Liver (tissue), 7 donors: ENCODE measurements at regions not wholly inside any gene's neighbourhood (a gene's known extent, or its start where the extent isn't known, plus 50 kb on each side); places are given as distances from the start of the nearest gene placed in this dataset.

Source experiments
- DNase-seq: peaks from one replicate; pipeline ENCODE4 v3.0.0-alpha.2; 2017; ENCODE audit warnings: low spot score
- H3K27ac ChIP-seq, 2 donors: one replicate each; pipeline ENCODE4 v1.7.0; 2013; ENCODE audit warnings: inconsistent platforms in 2 of 2, low read length in 2 of 2, control low read depth in 1 of 2, low read depth in 1 of 2, mild to moderate bottlenecking in 1 of 2
- H3K27me3 ChIP-seq, 4 donors: one replicate each; pipeline versions ENCODE4 v1.6.1 to v1.7.0; 2013; ENCODE audit warnings: low read length in 3 of 4, inconsistent platforms in 1 of 4, mild to moderate bottlenecking in 1 of 4, moderate library complexity in 1 of 4; ENCODE audit not compliant: control insufficient read depth in 4 of 4, insufficient read depth in 4 of 4
- H3K36me3 ChIP-seq, 4 donors: one replicate each; pipeline versions ENCODE4 v1.6.1 to v1.7.0; 2013; ENCODE audit warnings: low read length in 3 of 4, mild to moderate bottlenecking in 3 of 4, low read depth in 1 of 4, moderate library complexity in 1 of 4; ENCODE audit not compliant: control insufficient read depth in 4 of 4, insufficient read depth in 3 of 4
- H3K4me1 ChIP-seq, 4 donors: one replicate each; pipeline versions ENCODE4 v1.6.1 to v1.7.0; 2013; ENCODE audit warnings: low read length in 3 of 4, mild to moderate bottlenecking in 3 of 4, moderate library complexity in 1 of 4; ENCODE audit not compliant: control insufficient read depth in 4 of 4, insufficient read depth in 4 of 4
- H3K4me3 ChIP-seq, 3 donors: one replicate each; pipeline versions ENCODE4 v1.6.1 to v1.7.0; 2013; ENCODE audit warnings: low read length in 3 of 3, control low read depth in 1 of 3, low read depth in 1 of 3, mild to moderate bottlenecking in 1 of 3
- H3K9ac ChIP-seq, 2 donors: one replicate each; pipeline ENCODE4 v1.7.0; 2013; ENCODE audit warnings: low read length in 2 of 2, mild to moderate bottlenecking in 2 of 2, moderate library complexity in 2 of 2, control low read depth in 1 of 2, low read depth in 1 of 2
- H3K9me3 ChIP-seq, 4 donors: one replicate each; pipeline versions ENCODE4 v1.6.1 to v1.7.0; 2013; ENCODE audit warnings: low read length in 3 of 4; ENCODE audit not compliant: control insufficient read depth in 4 of 4
- EGR1 ChIP-seq, 2 donors: IDR thresholded peaks; 2 replicates each; pipeline ENCODE4 v1.6.1; 2016 to 2018; ENCODE audit warnings: antibody characterized with exemption in 2 of 2, low read depth in 2 of 2
- FOXA1 ChIP-seq: IDR thresholded peaks from 2 replicates; pipeline ENCODE4 v1.6.1; 2016; ENCODE audit warnings: antibody characterized with exemption
- FOXA2 ChIP-seq: IDR thresholded peaks from 2 replicates; pipeline ENCODE4 v1.6.1; 2016; ENCODE audit warnings: antibody characterized with exemption
- GABPA ChIP-seq, 2 donors: IDR thresholded peaks in 1 of 2; conservative IDR thresholded peaks in 1 of 2; 2 replicates each; pipeline ENCODE4 v1.6.1; 2016; ENCODE audit warnings: antibody characterized with exemption in 2 of 2, mild to moderate bottlenecking in 1 of 2, moderate library complexity in 1 of 2
- HNF4A ChIP-seq, 2 donors: conservative IDR thresholded peaks; 2 replicates each; pipeline ENCODE4 v1.6.1; 2016; ENCODE audit warnings: antibody characterized with exemption in 2 of 2, mild to moderate bottlenecking in 2 of 2
- HNF4G ChIP-seq: IDR thresholded peaks from 2 replicates; pipeline ENCODE4 v1.6.1; 2016; ENCODE audit warnings: antibody characterized with exemption
- JUND ChIP-seq, 2 donors: IDR thresholded peaks; 2 replicates each; pipeline ENCODE4 v1.6.1; 2016; ENCODE audit warnings: antibody characterized with exemption in 2 of 2
- NR2F2 ChIP-seq: IDR thresholded peaks from 2 replicates; pipeline ENCODE4 v1.6.1; 2016; ENCODE audit warnings: antibody characterized with exemption
- RAD21 ChIP-seq, 2 donors: IDR thresholded peaks; 2 replicates each; pipeline ENCODE4 v1.6.1; 2016; ENCODE audit warnings: antibody characterized with exemption in 2 of 2, mild to moderate bottlenecking in 2 of 2
- RXRA ChIP-seq, 2 donors: IDR thresholded peaks; 2 replicates each; pipeline ENCODE4 v1.6.1; 2017 to 2018; ENCODE audit warnings: antibody characterized with exemption in 2 of 2, mild to moderate bottlenecking in 1 of 2
- SP1 ChIP-seq: IDR thresholded peaks from 2 replicates; pipeline ENCODE4 v1.6.1; 2018; ENCODE audit warnings: antibody characterized with exemption, mild to moderate bottlenecking
- TAF1 ChIP-seq: conservative IDR thresholded peaks from 2 replicates; pipeline ENCODE4 v1.6.1; 2016; ENCODE audit warnings: antibody characterized with exemption, mild to moderate bottlenecking
- YY1 ChIP-seq: IDR thresholded peaks from 2 replicates; pipeline ENCODE4 v1.6.1; 2016; ENCODE audit warnings: antibody characterized with exemption, mild to moderate bottlenecking
- WGBS: extraction: QIAGEN DNeasy Blood & Tissue Kit; methylation state at CpG from one replicate; pipeline ENCODE4 v1.1.7; 2013; 5-methylcytosine and 5-hydroxymethylcytosine counted together
- TF ChIP-seq, protein P1 (sequence below): IDR thresholded peaks from 2 replicates; pipeline ENCODE4 v1.6.1; 2016; ENCODE audit warnings: antibody characterized with exemption, mild to moderate bottlenecking
- TF ChIP-seq, protein P2 (sequence below): IDR thresholded peaks from 2 replicates; pipeline ENCODE4 v1.6.1; 2016; ENCODE audit warnings: antibody characterized with exemption
- TF ChIP-seq, protein P3 (sequence below): IDR thresholded peaks from 2 replicates; pipeline ENCODE4 v1.6.1; 2016; ENCODE audit warnings: antibody characterized with exemption
- TF ChIP-seq, protein P4 (sequence below): IDR thresholded peaks from 2 replicates; pipeline ENCODE4 v1.6.1; 2016; ENCODE audit warnings: antibody characterized with exemption
- donor health status: healthy.
- donor health status: healthy.
- donor health status: healthy.
- donor health status: healthy.

DNA sequence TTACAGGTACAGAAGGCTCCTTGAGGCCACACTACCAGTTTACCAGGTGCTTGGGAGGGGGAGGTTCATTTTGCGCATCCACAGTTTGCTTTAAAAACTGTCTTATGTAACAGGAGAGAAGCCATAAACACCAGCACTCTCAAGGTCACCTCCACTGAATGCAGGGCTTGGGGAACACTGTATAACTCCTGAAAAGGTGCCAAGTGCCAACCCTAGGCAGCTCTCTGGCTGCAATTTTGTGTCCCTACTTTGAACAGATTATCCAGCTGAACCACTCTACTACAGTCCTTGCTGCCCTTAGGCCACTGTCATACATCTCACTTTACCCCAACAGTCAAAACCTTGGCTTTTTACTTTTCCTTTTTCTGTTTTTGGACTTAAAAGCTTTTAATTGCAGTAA, 507.9 kb downstream of the SMARCA1 start (continued):
- TF ChIP-seq SP1: no peak

DNA sequence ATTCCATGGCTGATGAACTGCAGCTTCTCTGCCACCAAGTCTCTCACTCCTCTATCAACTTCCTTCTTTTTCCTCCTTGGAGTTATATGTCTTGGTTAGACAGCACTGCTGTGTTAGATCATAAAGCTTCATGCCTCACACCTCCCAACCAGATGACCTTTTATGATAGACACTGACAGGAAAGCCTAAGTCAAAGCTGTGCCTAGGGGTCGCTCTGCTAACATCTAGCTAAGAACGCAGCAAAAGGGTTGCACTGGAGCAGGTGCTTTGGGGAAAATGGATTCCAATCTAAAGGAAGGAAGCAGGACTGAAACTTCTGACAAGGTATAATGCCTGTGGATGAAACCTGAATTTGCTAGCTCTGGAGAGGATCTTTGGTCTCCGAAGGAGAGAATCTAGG, 509.7 kb downstream of the SMARCA1 start:
- H3K4me1 ChIP-seq: no peaks in the 10 kb centered on the region
- WGBS: 82% methylated on average over 3 of the region's 3 CpGs
- H3K27ac ChIP-seq: no peak overlapping the region
- no peaks in the 10 kb centered on the region for H3K9me3 ChIP-seq
- H3K9ac ChIP-seq: no peak overlapping the region
- no peak for TF ChIP-seq YY1
- TF ChIP-seq, protein P1, sequence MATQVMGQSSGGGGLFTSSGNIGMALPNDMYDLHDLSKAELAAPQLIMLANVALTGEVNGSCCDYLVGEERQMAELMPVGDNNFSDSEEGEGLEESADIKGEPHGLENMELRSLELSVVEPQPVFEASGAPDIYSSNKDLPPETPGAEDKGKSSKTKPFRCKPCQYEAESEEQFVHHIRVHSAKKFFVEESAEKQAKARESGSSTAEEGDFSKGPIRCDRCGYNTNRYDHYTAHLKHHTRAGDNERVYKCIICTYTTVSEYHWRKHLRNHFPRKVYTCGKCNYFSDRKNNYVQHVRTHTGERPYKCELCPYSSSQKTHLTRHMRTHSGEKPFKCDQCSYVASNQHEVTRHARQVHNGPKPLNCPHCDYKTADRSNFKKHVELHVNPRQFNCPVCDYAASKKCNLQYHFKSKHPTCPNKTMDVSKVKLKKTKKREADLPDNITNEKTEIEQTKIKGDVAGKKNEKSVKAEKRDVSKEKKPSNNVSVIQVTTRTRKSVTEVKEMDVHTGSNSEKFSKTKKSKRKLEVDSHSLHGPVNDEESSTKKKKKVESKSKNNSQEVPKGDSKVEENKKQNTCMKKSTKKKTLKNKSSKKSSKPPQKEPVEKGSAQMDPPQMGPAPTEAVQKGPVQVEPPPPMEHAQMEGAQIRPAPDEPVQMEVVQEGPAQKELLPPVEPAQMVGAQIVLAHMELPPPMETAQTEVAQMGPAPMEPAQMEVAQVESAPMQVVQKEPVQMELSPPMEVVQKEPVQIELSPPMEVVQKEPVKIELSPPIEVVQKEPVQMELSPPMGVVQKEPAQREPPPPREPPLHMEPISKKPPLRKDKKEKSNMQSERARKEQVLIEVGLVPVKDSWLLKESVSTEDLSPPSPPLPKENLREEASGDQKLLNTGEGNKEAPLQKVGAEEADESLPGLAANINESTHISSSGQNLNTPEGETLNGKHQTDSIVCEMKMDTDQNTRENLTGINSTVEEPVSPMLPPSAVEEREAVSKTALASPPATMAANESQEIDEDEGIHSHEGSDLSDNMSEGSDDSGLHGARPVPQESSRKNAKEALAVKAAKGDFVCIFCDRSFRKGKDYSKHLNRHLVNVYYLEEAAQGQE: no peak
- no peak for TF ChIP-seq RAD21 (IDR thresholded peaks at IDR 0.05)
- TF ChIP-seq EGR1 (IDR thresholded peaks at IDR 0.05; ENCODE audit: low read depth in 2 of 2): no peak
- no peak for TF ChIP-seq TAF1
- no peak for TF ChIP-seq RXRA (IDR thresholded peaks at IDR 0.05)
- TF ChIP-seq SP1: no peak
- H3K27me3 ChIP-seq: no peaks in the 10 kb centered on the region
- H3K4me3 ChIP-seq: no peak overlapping the region
- DNase-seq: no peak
- no peaks in the 10 kb centered on the region for H3K36me3 ChIP-seq

DNA sequence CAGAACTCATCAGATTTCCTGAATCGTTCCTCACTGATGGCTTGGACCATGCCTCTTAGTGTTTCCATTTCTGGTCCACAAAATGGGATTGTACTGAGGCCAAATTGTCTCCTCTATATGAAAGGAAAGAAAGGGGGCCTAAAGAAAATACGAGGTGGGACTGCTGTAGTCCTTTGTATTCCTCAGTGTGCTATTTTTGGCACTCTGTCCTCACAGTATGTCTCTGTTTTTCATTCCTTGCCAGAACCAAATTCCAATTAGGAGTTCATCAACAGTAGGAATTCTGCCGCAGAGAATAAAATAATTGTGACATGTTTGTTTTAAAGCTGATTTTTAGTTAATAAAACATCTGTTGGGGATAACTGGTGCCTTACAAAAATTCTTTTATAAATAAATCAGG, 515.7 kb downstream of the SMARCA1 start:
- H3K9ac ChIP-seq: no peak overlapping the region
- no peaks in the 10 kb centered on the region for H3K4me1 ChIP-seq
- 75% methylated on average over 3 of the region's 3 CpGs for WGBS
- TF ChIP-seq, protein P2, sequence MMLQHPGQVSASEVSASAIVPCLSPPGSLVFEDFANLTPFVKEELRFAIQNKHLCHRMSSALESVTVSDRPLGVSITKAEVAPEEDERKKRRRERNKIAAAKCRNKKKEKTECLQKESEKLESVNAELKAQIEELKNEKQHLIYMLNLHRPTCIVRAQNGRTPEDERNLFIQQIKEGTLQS: no peak
- TF ChIP-seq NR2F2 (no peak), JUND (IDR thresholded peaks at IDR 0.05) (no peak), YY1 (no peak)
- H3K36me3 ChIP-seq: no peaks in the 10 kb centered on the region
- no peaks in the 10 kb centered on the region for H3K27me3 ChIP-seq
- no peak overlapping the region for H3K27ac ChIP-seq
- no peak for DNase-seq
- peaks cover 0 to 4% (median 0%) of the 10 kb centered on the region in 4 donors for H3K9me3 ChIP-seq
- H3K4me3 ChIP-seq: no peak overlapping the region

DNA sequence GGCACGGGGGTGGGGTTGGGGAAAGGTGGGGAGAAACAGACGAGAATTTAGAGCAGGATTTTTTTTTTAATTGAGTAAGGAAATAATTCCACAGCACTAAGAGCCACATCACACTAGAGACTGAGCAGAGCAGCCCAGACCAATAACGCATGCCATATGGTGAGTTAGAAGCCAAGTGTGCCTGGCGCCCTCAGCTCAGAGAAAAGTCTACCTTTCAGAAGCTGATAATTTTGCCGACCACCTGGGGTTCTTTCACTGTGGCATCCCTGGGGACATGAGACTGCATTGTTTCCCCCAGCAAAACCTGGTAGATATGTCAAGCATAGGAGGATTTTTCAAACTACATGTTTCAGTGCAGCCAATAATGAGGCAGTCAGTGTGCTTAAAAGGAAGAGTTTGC, 516.8 kb downstream of the SMARCA1 start:
- Histone ChIP-seq H3K27me3 (no peaks in the 10 kb centered on the region), H3K4me3 (no peak overlapping the region), H3K36me3 (no peaks in the 10 kb centered on the region), H3K27ac (no peak overlapping the region), H3K9ac (no peak overlapping the region), H3K9me3 (peaks cover 0 to 4% (median 0%) of the 10 kb centered on the region in 4 donors), H3K4me1 (no peaks in the 10 kb centered on the region)
- no peak for DNase-seq
- 89% methylated on average over 5 of the region's 5 CpGs for WGBS
- TF ChIP-seq, protein P2: no peak
- TF ChIP-seq, protein P1: no peak
- TF ChIP-seq HNF4A (conservative IDR thresholded peaks at IDR 0.05) (no peak), GABPA (IDR thresholded peaks at IDR 0.05 in 1 of 2, conservative IDR thresholded peaks at IDR 0.05 in 1 of 2) (no peak), RXRA (IDR thresholded peaks at IDR 0.05) (no peak), NR2F2 (no peak), FOXA1 (no peak), EGR1 (IDR thresholded peaks at IDR 0.05; ENCODE audit: low read depth in 2 of 2) (no peak), TAF1 (no peak), HNF4G (no peak), FOXA2 (no peak), RAD21 (IDR thresholded peaks at IDR 0.05) (no peak)
- TF ChIP-seq, protein P3, sequence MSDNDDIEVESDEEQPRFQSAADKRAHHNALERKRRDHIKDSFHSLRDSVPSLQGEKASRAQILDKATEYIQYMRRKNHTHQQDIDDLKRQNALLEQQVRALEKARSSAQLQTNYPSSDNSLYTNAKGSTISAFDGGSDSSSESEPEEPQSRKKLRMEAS: no peak
- TF ChIP-seq, protein P4, sequence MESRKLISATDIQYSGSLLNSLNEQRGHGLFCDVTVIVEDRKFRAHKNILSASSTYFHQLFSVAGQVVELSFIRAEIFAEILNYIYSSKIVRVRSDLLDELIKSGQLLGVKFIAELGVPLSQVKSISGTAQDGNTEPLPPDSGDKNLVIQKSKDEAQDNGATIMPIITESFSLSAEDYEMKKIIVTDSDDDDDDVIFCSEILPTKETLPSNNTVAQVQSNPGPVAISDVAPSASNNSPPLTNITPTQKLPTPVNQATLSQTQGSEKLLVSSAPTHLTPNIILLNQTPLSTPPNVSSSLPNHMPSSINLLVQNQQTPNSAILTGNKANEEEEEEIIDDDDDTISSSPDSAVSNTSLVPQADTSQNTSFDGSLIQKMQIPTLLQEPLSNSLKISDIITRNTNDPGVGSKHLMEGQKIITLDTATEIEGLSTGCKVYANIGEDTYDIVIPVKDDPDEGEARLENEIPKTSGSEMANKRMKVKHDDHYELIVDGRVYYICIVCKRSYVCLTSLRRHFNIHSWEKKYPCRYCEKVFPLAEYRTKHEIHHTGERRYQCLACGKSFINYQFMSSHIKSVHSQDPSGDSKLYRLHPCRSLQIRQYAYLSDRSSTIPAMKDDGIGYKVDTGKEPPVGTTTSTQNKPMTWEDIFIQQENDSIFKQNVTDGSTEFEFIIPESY: no peak
